Trophoblast cell (in vitro differentiated cells and primary cell): ENCODE measurements at regions not wholly inside any gene's neighbourhood (a gene's known extent, or its start where the extent isn't known, plus 50 kb on each side); places are given as distances from the start of the nearest gene placed in this dataset.

Experiments used
- DNase-seq, 2 donors: peaks; one replicate each; pipeline ENCODE4 v3.0.0-alpha.2; 2016
- H2AFZ ChIP-seq: 2 replicates; pipeline ENCODE4 v1.6.1; 2013; ENCODE audit warnings: low read length, moderate library complexity, mild to moderate bottlenecking; ENCODE audit not compliant: insufficient read depth, poor library complexity
- H2AK5ac ChIP-seq: 2 replicates; pipeline ENCODE4 v1.6.1; 2013; ENCODE audit warnings: mild to moderate bottlenecking, low read length
- H2BK120ac ChIP-seq: 2 replicates; pipeline ENCODE4 v1.6.1; 2013; ENCODE audit warnings: low read length, mild to moderate bottlenecking, moderate library complexity; ENCODE audit not compliant: insufficient read depth, poor library complexity
- H2BK12ac ChIP-seq: 2 replicates; pipeline ENCODE4 v1.6.1; 2013; ENCODE audit warnings: mild to moderate bottlenecking, low read length, moderate library complexity
- H2BK5ac ChIP-seq: 2 replicates; pipeline ENCODE4 v1.6.1; 2013; ENCODE audit warnings: low read length, low read depth, moderate library complexity, mild to moderate bottlenecking; ENCODE audit not compliant: poor library complexity
- H3K14ac ChIP-seq: 2 replicates; pipeline ENCODE4 v1.6.1; 2013; ENCODE audit warnings: mild to moderate bottlenecking, low read length
- H3K18ac ChIP-seq: 2 replicates; pipeline ENCODE4 v1.6.1; 2013; ENCODE audit warnings: mild to moderate bottlenecking, low read length
- H3K23ac ChIP-seq: 2 replicates; pipeline ENCODE4 v1.6.1; 2013; ENCODE audit warnings: low read length
- H3K27ac ChIP-seq: 2 replicates; pipeline ENCODE4 v1.5.1; 2013; ENCODE audit warnings: low read depth, mild to moderate bottlenecking, inconsistent platforms, low read length, moderate library complexity
- H3K27me3 ChIP-seq: 2 replicates; pipeline ENCODE4 v1.6.1; 2013; ENCODE audit warnings: inconsistent platforms, mild to moderate bottlenecking, low read length, moderate library complexity; ENCODE audit not compliant: insufficient read depth
- H3K36me3 ChIP-seq, 2 experiments: 1 replicate in 1 of 2; 2 replicates in 1 of 2; pipeline ENCODE4 v1.6.1; 2013; ENCODE audit warnings: low read length in 2 of 2, mild to moderate bottlenecking in 2 of 2, moderate library complexity in 1 of 2; ENCODE audit not compliant: insufficient read depth in 2 of 2, control insufficient read depth in 1 of 2
- H3K4ac ChIP-seq: 2 replicates; pipeline ENCODE4 v1.6.1; 2013; ENCODE audit warnings: low read depth, mild to moderate bottlenecking, low read length, moderate library complexity
- H3K4me1 ChIP-seq, 2 experiments: 1 replicate in 1 of 2; 2 replicates in 1 of 2; pipeline ENCODE4 v1.6.1; 2013; ENCODE audit warnings: low read length in 2 of 2, mild to moderate bottlenecking in 2 of 2, moderate library complexity in 1 of 2; ENCODE audit not compliant: insufficient read depth in 2 of 2, control insufficient read depth in 1 of 2
- H3K4me2 ChIP-seq: 2 replicates; pipeline ENCODE4 v1.6.1; 2013; ENCODE audit warnings: inconsistent platforms, mild to moderate bottlenecking, low read length, moderate library complexity
- H3K4me3 ChIP-seq: 2 replicates; pipeline ENCODE4 v1.5.1; 2013; ENCODE audit warnings: mild to moderate bottlenecking, low read depth, low read length, inconsistent platforms
- H3K79me1 ChIP-seq: one replicate; pipeline ENCODE4 v1.6.1; 2013; ENCODE audit warnings: low read length
- H3K79me2 ChIP-seq: 2 replicates; pipeline ENCODE4 v1.6.1; 2013; ENCODE audit warnings: low read length, mild to moderate bottlenecking; ENCODE audit not compliant: control insufficient read depth, insufficient read depth, poor library complexity
- H3K9ac ChIP-seq: 2 replicates; pipeline ENCODE4 v1.6.1; 2013; ENCODE audit warnings: mild to moderate bottlenecking, low read length
- H3K9me3 ChIP-seq: 2 replicates; pipeline ENCODE4 v1.6.1; 2013; ENCODE audit warnings: low read depth, mild to moderate bottlenecking, control low read depth, inconsistent platforms, low read length; ENCODE audit not compliant: insufficient read depth
- H4K12ac ChIP-seq: 2 replicates; pipeline ENCODE4 v1.6.1; 2013; ENCODE audit warnings: low read depth, mild to moderate bottlenecking, low read length, moderate library complexity
- H4K8ac ChIP-seq: 2 replicates; pipeline ENCODE4 v1.6.1; 2013; ENCODE audit warnings: low read depth, mild to moderate bottlenecking, low read length, moderate library complexity
- H4K91ac ChIP-seq: one replicate; pipeline ENCODE4 v1.6.1; 2013; ENCODE audit warnings: low read depth, mild to moderate bottlenecking, low read length, moderate library complexity
- WGBS: extraction: QIAGEN DNeasy Blood & Tissue Kit; methylation state at CpG from one replicate; pipeline ENCODE4 v1.1.7; 2013; ENCODE audit warnings: missing lambda C conversion rate; ENCODE audit not compliant: insufficient read length, insufficient coverage; ENCODE audit errors: extremely low coverage; 5-methylcytosine and 5-hydroxymethylcytosine counted together

DNA sequence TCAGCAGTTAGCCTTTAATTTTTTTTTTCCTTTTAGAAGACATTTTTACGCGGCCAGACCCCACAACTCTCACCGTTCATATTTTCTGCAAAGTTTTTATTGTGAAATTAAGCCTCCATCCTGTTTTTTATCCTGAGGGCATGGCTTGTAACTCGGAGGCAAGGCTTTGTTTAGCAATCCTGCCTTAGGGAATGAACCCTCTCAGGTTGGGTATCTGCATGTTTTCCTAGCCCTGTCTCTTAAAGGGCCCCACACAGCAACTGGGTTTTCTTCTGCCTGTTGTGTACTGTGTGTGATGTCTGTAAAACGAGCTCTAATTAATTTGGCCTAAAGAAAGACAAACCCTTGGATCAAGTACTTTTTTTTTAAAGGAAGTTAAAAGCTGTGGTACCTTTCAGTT lies 130.2 kb upstream of the COBL start:
- no CpG with 5 or more reads among the region's 5 CpGs for WGBS
- H3K79me1 ChIP-seq, result peaks cover 6% of the 10 kb centered on the region
- H2BK12ac ChIP-seq, result no peak overlapping the region
- no peak overlapping the region for H3K18ac ChIP-seq
- no peak overlapping the region for H3K4ac ChIP-seq
- no peaks in the 10 kb centered on the region for H3K36me3 ChIP-seq
- H3K79me2 ChIP-seq, result no peaks in the 10 kb centered on the region
- H3K23ac ChIP-seq, result no peak overlapping the region
- H3K4me2 ChIP-seq, result peak overlapping the region; percentile 17
- H3K9me3 ChIP-seq, result no peaks in the 10 kb centered on the region
- no peak overlapping the region for H2BK5ac ChIP-seq
- no peak overlapping the region for H2AK5ac ChIP-seq
- no peak overlapping the region for H3K4me3 ChIP-seq
- no peak overlapping the region for H2BK120ac ChIP-seq
- H3K27me3 ChIP-seq, result no peaks in the 10 kb centered on the region
- H3K4me1 ChIP-seq, result peaks cover 8 to 11% of the 10 kb centered on the region in 2 experiments
- no peak overlapping the region for H4K91ac ChIP-seq
- no peak overlapping the region for H4K12ac ChIP-seq
- H3K27ac ChIP-seq, result no peak overlapping the region
- H4K8ac ChIP-seq, result no peak overlapping the region
- peak; percentile 12 to 70 for DNase-seq
- H3K9ac ChIP-seq, result no peak overlapping the region
- H2AFZ ChIP-seq, result no peak overlapping the region
- no peak overlapping the region for H3K14ac ChIP-seq

DNA sequence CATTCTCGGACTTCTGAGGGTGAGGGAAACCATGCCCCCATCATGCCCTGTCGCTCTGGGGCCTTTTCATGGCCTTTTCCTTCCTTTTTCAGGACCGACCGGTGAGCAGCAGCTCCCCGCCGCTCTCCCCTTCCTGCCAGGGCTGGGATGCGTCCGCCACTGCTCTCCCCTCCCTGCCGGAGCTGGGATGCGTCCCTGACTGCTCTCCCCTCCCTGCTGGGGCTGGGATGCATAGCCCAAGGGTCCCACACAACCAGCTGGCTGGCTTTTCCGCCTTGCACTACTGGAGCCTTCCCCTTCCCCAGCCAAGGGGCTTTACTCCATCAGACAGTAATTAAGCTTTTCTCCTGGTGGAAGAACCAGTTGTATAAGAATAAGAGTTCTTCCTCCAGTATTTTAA lies 129.7 kb upstream of the COBL start:
- peak overlapping the region; percentile 46 for H2BK12ac ChIP-seq
- H3K36me3 ChIP-seq, result no peaks in the 10 kb centered on the region
- no CpG with 5 or more reads among the region's 11 CpGs for WGBS

DNA sequence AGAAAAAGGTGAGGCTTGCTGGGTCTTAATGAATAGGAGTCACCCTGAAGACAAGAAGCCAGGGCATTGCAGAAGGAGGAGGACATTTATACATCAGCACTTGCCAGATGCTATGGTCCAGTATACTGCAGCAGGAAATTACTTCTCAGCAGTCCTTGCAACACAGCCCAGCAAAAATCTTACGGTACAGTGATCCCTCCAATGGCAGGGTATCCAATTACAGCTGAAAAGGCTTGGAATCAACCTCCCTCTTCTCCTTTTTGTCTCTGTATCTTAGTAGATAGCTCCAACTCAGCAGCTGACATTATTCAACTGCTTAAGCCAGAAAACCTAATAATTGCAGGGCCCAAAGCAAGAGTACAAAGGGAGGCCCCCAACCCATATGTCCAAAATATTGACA lies 128.3 kb upstream of the COBL start:
- Histone ChIP-seq H3K18ac (no peak overlapping the region), H3K36me3 (no peaks in the 10 kb centered on the region), H3K79me2 (no peaks in the 10 kb centered on the region), H2AFZ (no peak overlapping the region), H3K23ac (no peak overlapping the region), H2AK5ac (no peak overlapping the region), H2BK12ac (no peak overlapping the region), H3K79me1 (peaks cover 6% of the 10 kb centered on the region), H2BK120ac (no peak overlapping the region), H3K27me3 (no peaks in the 10 kb centered on the region), H4K91ac (no peak overlapping the region), H3K9me3 (no peaks in the 10 kb centered on the region), H3K9ac (no peak overlapping the region), H3K4me2 (no peak overlapping the region), H3K27ac (no peak overlapping the region), H3K4me3 (no peak overlapping the region), H4K12ac (no peak overlapping the region), H4K8ac (no peak overlapping the region), H3K14ac (no peak overlapping the region), H3K4me1 (peaks cover 8 to 11% of the 10 kb centered on the region in 2 experiments), H3K4ac (no peak overlapping the region), H2BK5ac (no peak overlapping the region)
- WGBS, result no CpG with 5 or more reads among the region's 1 CpG
- DNase-seq, result no peak

More for the DNA sequence above, 129.7 kb upstream of the COBL start:
- no peak overlapping the region for H2AK5ac ChIP-seq
- H3K4me1 ChIP-seq, result peaks cover 8 to 11% of the 10 kb centered on the region in 2 experiments
- H2BK120ac ChIP-seq, result no peak overlapping the region
- no peak overlapping the region for H3K9ac ChIP-seq
- no peaks in the 10 kb centered on the region for H3K79me2 ChIP-seq
- H2BK5ac ChIP-seq, result no peak overlapping the region
- H4K8ac ChIP-seq, result peak overlapping the region; percentile 7
- H3K27ac ChIP-seq, result no peak overlapping the region
- no peak for DNase-seq
- H3K4ac ChIP-seq, result no peak overlapping the region
- no peaks in the 10 kb centered on the region for H3K9me3 ChIP-seq
- no peaks in the 10 kb centered on the region for H3K27me3 ChIP-seq
- peaks cover 6% of the 10 kb centered on the region for H3K79me1 ChIP-seq
- no peak overlapping the region for H3K4me3 ChIP-seq
- no peak overlapping the region for H4K91ac ChIP-seq
- H4K12ac ChIP-seq, result peak overlapping the region; percentile 48
- peak overlapping the region; percentile 17 for H3K4me2 ChIP-seq
- H3K18ac ChIP-seq, result peak overlapping the region; percentile 6
- H3K23ac ChIP-seq, result no peak overlapping the region
- H3K14ac ChIP-seq, result peak overlapping the region; percentile 31
- no peak overlapping the region for H2AFZ ChIP-seq

DNA sequence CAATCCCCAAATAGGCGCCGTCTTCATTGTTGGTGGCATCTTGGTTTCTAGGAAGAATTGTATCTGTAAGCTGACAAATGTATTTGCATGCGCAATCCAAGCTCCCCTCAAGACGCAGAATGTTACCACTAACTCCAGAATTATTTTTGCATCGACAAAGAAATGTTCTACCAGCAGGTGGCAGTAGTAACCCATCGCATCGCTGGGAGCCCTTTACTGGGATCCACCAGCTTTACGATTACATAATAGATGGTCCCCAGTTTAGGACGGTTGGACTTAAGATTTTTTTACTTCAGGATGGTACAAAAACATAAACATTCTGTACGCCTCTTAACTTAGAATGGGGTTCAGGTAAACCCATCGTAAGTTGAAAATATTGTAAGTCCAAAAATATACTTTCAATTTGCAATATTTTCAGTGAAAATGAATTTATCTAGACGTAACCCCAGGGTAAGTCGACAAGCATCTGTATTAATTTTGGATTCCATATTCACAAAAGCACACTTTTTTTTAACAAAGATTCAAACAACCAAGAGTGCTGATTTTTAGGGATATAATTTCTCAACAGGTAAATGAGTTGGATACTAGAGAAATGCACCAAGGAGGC lies 114.0 kb upstream of the COBL start:
- Histone ChIP-seq H2AK5ac (no peak overlapping the region), H3K4ac (no peak overlapping the region), H2BK5ac (no peak overlapping the region), H4K91ac (no peak overlapping the region), H3K4me1 (no peaks in the 10 kb centered on the region), H3K79me2 (no peaks in the 10 kb centered on the region), H3K9ac (no peak overlapping the region), H4K8ac (no peak overlapping the region), H3K9me3 (peaks cover 4% of the 10 kb centered on the region), H2BK12ac (no peak overlapping the region), H4K12ac (no peak overlapping the region), H3K4me2 (no peak overlapping the region), H3K14ac (no peak overlapping the region), H3K27ac (no peak overlapping the region), H3K36me3 (no peaks in the 10 kb centered on the region), H2BK120ac (no peak overlapping the region), H3K4me3 (no peak overlapping the region), H2AFZ (no peak overlapping the region), H3K18ac (no peak overlapping the region), H3K27me3 (no peaks in the 10 kb centered on the region), H3K23ac (no peak overlapping the region), H3K79me1 (no peaks in the 10 kb centered on the region)
- DNase-seq, result peak; percentile 48 to 78
- WGBS, result no CpG with 5 or more reads among the region's 13 CpGs
